ENCODE measurements at regions not wholly inside any gene's neighbourhood (a gene's known extent, or its start where the extent isn't known, plus 50 kb on each side); places are given as distances from the start of the nearest gene placed in this dataset.

- TF ChIP-seq CEBPZ (IDR thresholded peaks at IDR 0.05; ENCODE audit: low read depth, low read length) (no peak), ZBED1 (IDR thresholded peaks at IDR 0.05; ENCODE audit: borderline replicate concordance) (no peak)
These were observed 889.6 kb downstream of the DTWD2 start (continued) for GRCh38 chr5:118098716-118099115.

- RAD21 ChIA-PET (ENCODE audit: unreplicated experiment), result no interaction called here
- ATAC-seq, result no peak
- no peak overlapping the region for H3K9ac ChIP-seq (ENCODE audit: control insufficient read depth, insufficient read depth, low read length)
- no peaks in the 10 kb centered on the region for H4K20me1 ChIP-seq (ENCODE audit: control insufficient read depth, insufficient read depth)
- no peaks in the 10 kb centered on the region for H3K4me1 ChIP-seq (ENCODE audit: control insufficient read depth, insufficient read depth, low read length)
- no peak overlapping the region for H3K4me2 ChIP-seq (ENCODE audit: control insufficient read depth, insufficient read depth)
- H3K27ac ChIP-seq (ENCODE audit: control insufficient read depth, insufficient read depth), result no peak overlapping the region
- CTCF ChIA-PET, result no interaction called here
- no peak for FAIRE-seq
- intact Hi-C loops (cut with micrococcal nuclease; ENCODE audit: unreplicated experiment), result no loop called here
- no peak overlapping the region for H3K4me3 ChIP-seq
- no peak overlapping the region for H2AFZ ChIP-seq (ENCODE audit: control insufficient read depth, low read depth, low read length)
- no peak for DNase-seq (ENCODE audit: low read depth, low spot score)
- BruUV-seq (replicated peaks), result no TSS peak
- 4% methylated on average over 2 of the region's 2 CpGs for WGBS (ENCODE audit: insufficient coverage, insufficient replicate concordance, low lambda C conversion rate, missing lambda C conversion rate)
- SMC1A ChIA-PET (ENCODE audit: uncharacterized antibody, unreplicated experiment), result no interaction called here
- H3K79me2 ChIP-seq (ENCODE audit: control insufficient read depth, insufficient read depth, low read length), result no peaks in the 10 kb centered on the region
- H3K27me3 ChIP-seq (replicated peaks in 1 of 2; ENCODE audit: control insufficient read depth in 2 of 2, insufficient read depth in 2 of 2, low read length in 1 of 2), result no peaks in the 10 kb centered on the region
- TF ChIP-seq BRCA1 (IDR thresholded peaks at IDR 0.05; ENCODE audit: low read depth, low read length), result no peak
- TF ChIP-seq SUZ12 (IDR thresholded peaks at IDR 0.05; ENCODE audit: unreplicated experiment), result no peak
- no peak for TF ChIP-seq IRF4 (IDR thresholded peaks at IDR 0.05; ENCODE audit: low read depth, low read length)
- no peak for TF ChIP-seq ESRRA (IDR thresholded peaks at IDR 0.05; ENCODE audit: low read length)
- TF ChIP-seq ZNF687 (IDR thresholded peaks at IDR 0.05), result no peak
- no peaks in the 10 kb centered on the region for H3K9me3 ChIP-seq (replicated peaks; ENCODE audit: control insufficient read depth, insufficient read depth, low read length)
- in situ Hi-C loops (cut with MboI), result no loop called here
- POLR2A ChIA-PET, result no interaction called here
- H3K36me3 ChIP-seq (ENCODE audit: control insufficient read depth in 2 of 2, insufficient read depth in 2 of 2, low read length in 1 of 2), result no peaks in the 10 kb centered on the region
These were observed 893.2 kb downstream of the DTWD2 start for GRCh38 chr5:118095115-118095514.

Measured in GM12878 (cell line).